ENCODE measurements at regions not wholly inside any gene's neighbourhood (a gene's known extent, or its start where the extent isn't known, plus 50 kb on each side); places are given as distances from the start of the nearest gene placed in this dataset.

GRCh38 chr4:31130930-31131329, 410.8 kb downstream of the PCDH7 start:
- Histone ChIP-seq H3K9me3 (ENCODE audit: control insufficient read depth, insufficient read depth, low read depth, low read length) (no peaks in the 10 kb centered on the region), H3K4me3 (ENCODE audit: low read depth in 2 of 2, low read length in 2 of 2) (no peak overlapping the region), H3K36me3 (ENCODE audit: control insufficient read depth, insufficient read depth, low read length) (no peaks in the 10 kb centered on the region), H3K27me3 (ENCODE audit: control insufficient read depth, insufficient read depth, low read length) (no peaks in the 10 kb centered on the region), H3K27ac (ENCODE audit: low read length) (no peak overlapping the region), H3K4me1 (ENCODE audit: control insufficient read depth, insufficient read depth, low read length) (no peaks in the 10 kb centered on the region)
- TF ChIP-seq POLR2AphosphoS5 (IDR thresholded peaks at IDR 0.05; ENCODE audit: low read depth, low read length) (no peak), REST (IDR thresholded peaks at IDR 0.05; ENCODE audit: insufficient read depth in 1 of 2, low read depth in 2 of 2, low read length in 1 of 2) (no peak), SIN3A (IDR thresholded peaks at IDR 0.05; ENCODE audit: borderline replicate concordance, insufficient read depth, low read depth, low read length) (no peak), TCF7L2 (IDR thresholded peaks at IDR 0.05; ENCODE audit: low read depth, low read length) (no peak), CTCF (IDR thresholded peaks at IDR 0.05) (no peak)
- intact Hi-C loops (cut with micrococcal nuclease; ENCODE audit: unreplicated experiment) = no loop called here
- BruUV-seq (replicated peaks) = no TSS peak
- ChIA-PET CTCF (no interaction called here), POLR2A (no interaction called here)
- ATAC-seq (no peak), DNase-seq (ENCODE audit: low read depth, low spot score) (no peak)
- in situ Hi-C loops (cut with HindIII; ENCODE audit: low pct_unique_long_range_greater_than_20kb, low sequenced_read_pairs) = no loop called here

GRCh38 chr4:31134720-31135119, 414.6 kb downstream of the PCDH7 start:
- in situ Hi-C loops (cut with HindIII; ENCODE audit: low pct_unique_long_range_greater_than_20kb, low sequenced_read_pairs) = no loop called here
- Histone ChIP-seq H3K27ac (ENCODE audit: low read length) (no peak overlapping the region), H3K27me3 (ENCODE audit: control insufficient read depth, insufficient read depth, low read length) (no peaks in the 10 kb centered on the region), H3K9me3 (ENCODE audit: control insufficient read depth, insufficient read depth, low read depth, low read length) (no peaks in the 10 kb centered on the region), H3K4me3 (ENCODE audit: low read depth in 2 of 2, low read length in 2 of 2) (no peak overlapping the region), H3K36me3 (ENCODE audit: control insufficient read depth, insufficient read depth, low read length) (no peaks in the 10 kb centered on the region), H3K4me1 (ENCODE audit: control insufficient read depth, insufficient read depth, low read length) (no peaks in the 10 kb centered on the region)
- ATAC-seq (no peak), DNase-seq (ENCODE audit: low read depth, low spot score) (no peak)
- ChIA-PET POLR2A (interaction anchor here (0.6 kb wide), 1 partner anchor 21 kb away, joined by 6 read pairs; no protein-coding TSS in a partner anchor), CTCF (no interaction called here)
- TF ChIP-seq REST (IDR thresholded peaks at IDR 0.05; ENCODE audit: insufficient read depth in 1 of 2, low read depth in 2 of 2, low read length in 1 of 2) = no peak
- no peak for TF ChIP-seq POLR2AphosphoS5 (IDR thresholded peaks at IDR 0.05; ENCODE audit: low read depth, low read length)
- no peak for TF ChIP-seq CTCF (IDR thresholded peaks at IDR 0.05)
- TF ChIP-seq SIN3A (IDR thresholded peaks at IDR 0.05; ENCODE audit: borderline replicate concordance, insufficient read depth, low read depth, low read length) = no peak
- TF ChIP-seq TCF7L2 (IDR thresholded peaks at IDR 0.05; ENCODE audit: low read depth, low read length) = no peak
- intact Hi-C loops (cut with micrococcal nuclease; ENCODE audit: unreplicated experiment) = no loop called here
- no TSS peak for BruUV-seq (replicated peaks)

All from Panc1 (cell line).